VCaP (cell line): ENCODE measurements at regions not wholly inside any gene's neighbourhood (a gene's known extent, or its start where the extent isn't known, plus 50 kb on each side); places are given as distances from the start of the nearest gene placed in this dataset.

Source experiments
- H3K27ac ChIP-seq: fragments of 450-650 bp; 2 replicates; pipeline ENCODE4 v1.5.1; 2017
- CTCF ChIP-seq: fragments of 450-650 bp; conservative IDR thresholded peaks from 2 replicates; pipeline ENCODE4 v1.5.1; 2017; ENCODE audit warnings: mild to moderate bottlenecking, moderate library complexity

- TF ChIP-seq CTCF: no peak
- no peak overlapping the region for H3K27ac ChIP-seq
Observed at GRCh38 chr19:30266687-30267086, 105.5 kb upstream of the ZNF536 start.

- H3K27ac ChIP-seq: no peak overlapping the region
- TF ChIP-seq CTCF: no peak
Observed at GRCh38 chr19:30267332-30267731, 104.9 kb upstream of the ZNF536 start.

GRCh38 chr19:30268601-30269000, 103.6 kb upstream of the ZNF536 start:
- H3K27ac ChIP-seq: no peak overlapping the region
- TF ChIP-seq CTCF: no peak

GRCh38 chr19:30269638-30270037, 102.5 kb upstream of the ZNF536 start:
- no peak for TF ChIP-seq CTCF
- H3K27ac ChIP-seq: no peak overlapping the region

GRCh38 chr19:30271816-30272215, 100.4 kb upstream of the ZNF536 start:
- H3K27ac ChIP-seq: no peak overlapping the region
- TF ChIP-seq CTCF: no peak

- no peak for TF ChIP-seq CTCF
- H3K27ac ChIP-seq: no peak overlapping the region
Observed at GRCh38 chr19:30272554-30272953, 99.6 kb upstream of the ZNF536 start.

GRCh38 chr19:30273184-30273583, 99.0 kb upstream of the ZNF536 start:
- no peak for TF ChIP-seq CTCF

GRCh38 chr19:30274987-30275386, 97.2 kb upstream of the ZNF536 start:
- no peak for TF ChIP-seq CTCF
- no peak overlapping the region for H3K27ac ChIP-seq

More at GRCh38 chr19:30273184-30273583, 99.0 kb upstream of the ZNF536 start:
- no peak overlapping the region for H3K27ac ChIP-seq
